Cardiac septum (tissue), 1 donor: ENCODE measurements at regions not wholly inside any gene's neighbourhood (a gene's known extent, or its start where the extent isn't known, plus 50 kb on each side); places are given as distances from the start of the nearest gene placed in this dataset.

ENCODE experiments used
- DNase-seq: peaks from one replicate; pipeline ENCODE4 v3.0.0-alpha.2; 2020; ENCODE audit warnings: low spot score
- intact Hi-C: fragments of 100-400 bp; cut with DNase I; formaldehyde crosslinking; loops from one replicate; pipeline ENCODE4 v1.14.0; 2022
- donor health status: DM: no; HTN: no; CAD: no.

DNA sequence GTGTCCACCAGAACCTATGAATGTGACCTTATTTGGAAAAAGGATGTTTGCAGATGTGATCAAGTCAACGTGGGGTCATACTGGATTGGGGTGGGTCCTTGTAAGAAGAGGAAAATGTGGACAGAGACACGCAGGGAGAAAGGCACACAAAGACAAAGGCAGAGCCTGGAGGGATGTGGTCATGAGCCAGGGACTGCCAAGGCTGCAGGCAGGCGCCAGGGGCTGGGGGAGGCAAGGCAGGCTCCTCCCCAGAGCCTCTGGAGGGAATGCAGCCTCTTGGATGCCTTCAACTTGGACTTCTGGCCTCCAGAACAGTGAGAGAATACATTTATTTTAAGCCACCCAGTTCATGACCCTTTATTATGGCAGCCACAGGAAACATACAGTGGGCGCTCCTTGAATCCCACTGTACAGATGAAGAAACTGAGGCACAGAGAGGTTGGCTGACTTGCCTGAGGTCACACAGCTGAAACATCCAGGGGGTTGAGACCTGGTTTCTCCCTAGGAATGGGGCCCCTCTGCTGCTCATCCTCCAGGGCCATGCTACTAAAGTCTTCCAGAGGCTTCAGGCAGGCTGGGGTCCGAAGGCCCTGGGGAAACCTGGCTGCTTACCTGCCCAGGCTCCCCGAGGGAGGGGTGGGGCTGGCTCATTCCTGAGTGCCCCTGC, 99.7 kb downstream of the RFLNA start:
- intact Hi-C loops, result no loop called here
- no peak for DNase-seq

DNA sequence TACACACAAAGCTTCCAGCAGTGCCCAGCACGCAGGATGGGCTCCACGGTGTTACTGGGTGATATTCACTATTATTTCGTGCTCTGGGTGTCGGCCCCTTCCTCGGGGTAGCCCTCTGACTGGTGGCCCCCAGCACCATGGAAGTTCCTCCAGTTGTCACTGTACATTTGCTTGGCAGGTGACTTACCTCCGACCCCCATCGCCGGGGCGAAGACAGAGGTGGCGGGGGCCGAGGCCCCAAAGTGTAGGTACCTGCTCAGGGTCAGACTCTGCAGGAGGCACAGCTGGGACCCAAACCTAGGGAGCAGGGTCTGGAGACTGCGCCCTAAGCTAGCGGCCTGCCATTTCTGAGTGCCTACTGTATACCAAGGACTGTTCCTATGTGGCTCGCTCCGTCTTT, 98.9 kb downstream of the RFLNA start:
- no peak for DNase-seq
- intact Hi-C loops, result loop anchor here (2.0 kb wide), 2 partner anchors 25 to 59 kb away; no protein-coding TSS in a partner anchor

DNA sequence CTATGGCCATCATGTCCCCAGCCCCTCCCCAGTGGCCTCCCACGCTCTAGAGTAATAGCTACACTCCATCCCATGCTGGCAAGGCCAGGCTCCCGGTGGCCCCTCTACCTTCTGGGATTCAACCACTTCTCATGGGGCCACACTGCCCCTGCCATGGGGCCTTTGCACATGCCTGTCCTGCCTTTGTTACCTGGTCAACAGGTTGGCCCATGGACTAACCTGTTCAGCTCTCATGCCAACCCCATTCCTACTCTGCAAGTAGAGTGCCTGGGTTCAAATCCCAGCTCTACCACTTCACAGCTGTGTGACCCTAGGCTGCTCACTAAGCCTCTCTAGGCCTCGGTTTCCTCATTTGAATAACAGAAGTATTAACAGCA, 98.5 kb downstream of the RFLNA start:
- intact Hi-C loops, result loop anchor here (2.0 kb wide), 2 partner anchors 25 to 59 kb away; no protein-coding TSS in a partner anchor

DNA sequence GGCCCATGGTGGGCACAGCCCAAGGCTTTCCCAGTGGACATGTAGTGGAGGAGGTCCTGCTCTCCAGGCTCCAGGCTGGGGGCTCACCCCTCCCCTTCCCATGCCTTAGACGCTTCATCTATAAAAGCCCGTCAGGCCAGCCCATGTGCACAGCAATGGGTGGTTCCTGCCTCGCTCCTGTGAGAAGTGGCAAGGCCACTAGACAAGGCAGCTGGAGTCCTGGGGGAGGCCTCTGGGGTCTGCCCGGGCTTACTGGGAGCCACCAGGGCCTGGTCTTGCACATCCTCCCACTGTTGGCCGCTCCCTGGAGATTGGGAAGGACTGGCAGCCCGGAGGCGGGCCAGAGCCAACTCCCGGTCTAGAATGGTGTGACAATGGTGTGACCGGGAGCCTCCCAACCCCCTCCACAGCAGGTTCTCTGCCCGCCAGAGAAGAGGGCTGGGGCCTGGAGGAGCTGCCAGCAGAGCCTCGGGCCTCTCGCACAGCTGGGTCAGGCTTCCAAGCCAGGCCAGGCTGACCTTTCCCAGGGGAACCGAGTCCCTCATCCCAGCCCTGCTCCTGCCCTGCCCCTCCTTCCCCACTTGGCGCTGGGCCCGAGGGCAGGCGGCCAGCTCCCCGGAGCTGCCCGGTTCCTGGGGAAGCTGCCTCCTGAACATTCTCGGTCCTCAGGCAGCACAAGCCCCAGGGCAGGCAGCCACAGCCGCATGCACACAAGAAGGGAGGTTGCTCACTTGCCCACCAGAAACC, 97.9 kb downstream of the RFLNA start:
- intact Hi-C loops, result loop anchor here (2.0 kb wide), 2 partner anchors 24 to 60 kb away; no protein-coding TSS in a partner anchor

More for the DNA sequence above, 98.5 kb downstream of the RFLNA start:
- no peak for DNase-seq

DNA sequence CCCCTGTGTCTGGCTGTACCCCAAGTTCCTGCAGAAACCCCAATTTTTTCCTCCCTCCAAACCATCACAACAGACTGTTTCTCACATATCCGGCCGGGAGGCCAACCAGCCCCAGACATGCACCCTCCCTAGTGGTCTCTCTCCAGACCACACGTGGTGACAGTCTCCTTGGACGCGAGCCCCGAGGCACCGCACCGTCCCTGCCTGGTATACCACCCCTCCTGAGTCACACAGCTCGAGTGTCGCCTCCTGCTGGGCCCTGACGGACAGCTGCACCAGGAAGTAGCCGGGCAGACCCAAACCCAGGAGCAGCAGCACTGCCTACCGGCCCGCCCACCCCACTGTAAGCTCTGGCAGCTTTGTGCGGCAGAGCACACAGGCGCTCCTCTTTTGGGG, 97.4 kb downstream of the RFLNA start:
- DNase-seq, result no peak
- intact Hi-C loops, result loop anchor here (2.0 kb wide), 2 partner anchors 23 to 61 kb away; no protein-coding TSS in a partner anchor

More for the DNA sequence above, 97.9 kb downstream of the RFLNA start:
- DNase-seq, result peak; percentile 93

DNA sequence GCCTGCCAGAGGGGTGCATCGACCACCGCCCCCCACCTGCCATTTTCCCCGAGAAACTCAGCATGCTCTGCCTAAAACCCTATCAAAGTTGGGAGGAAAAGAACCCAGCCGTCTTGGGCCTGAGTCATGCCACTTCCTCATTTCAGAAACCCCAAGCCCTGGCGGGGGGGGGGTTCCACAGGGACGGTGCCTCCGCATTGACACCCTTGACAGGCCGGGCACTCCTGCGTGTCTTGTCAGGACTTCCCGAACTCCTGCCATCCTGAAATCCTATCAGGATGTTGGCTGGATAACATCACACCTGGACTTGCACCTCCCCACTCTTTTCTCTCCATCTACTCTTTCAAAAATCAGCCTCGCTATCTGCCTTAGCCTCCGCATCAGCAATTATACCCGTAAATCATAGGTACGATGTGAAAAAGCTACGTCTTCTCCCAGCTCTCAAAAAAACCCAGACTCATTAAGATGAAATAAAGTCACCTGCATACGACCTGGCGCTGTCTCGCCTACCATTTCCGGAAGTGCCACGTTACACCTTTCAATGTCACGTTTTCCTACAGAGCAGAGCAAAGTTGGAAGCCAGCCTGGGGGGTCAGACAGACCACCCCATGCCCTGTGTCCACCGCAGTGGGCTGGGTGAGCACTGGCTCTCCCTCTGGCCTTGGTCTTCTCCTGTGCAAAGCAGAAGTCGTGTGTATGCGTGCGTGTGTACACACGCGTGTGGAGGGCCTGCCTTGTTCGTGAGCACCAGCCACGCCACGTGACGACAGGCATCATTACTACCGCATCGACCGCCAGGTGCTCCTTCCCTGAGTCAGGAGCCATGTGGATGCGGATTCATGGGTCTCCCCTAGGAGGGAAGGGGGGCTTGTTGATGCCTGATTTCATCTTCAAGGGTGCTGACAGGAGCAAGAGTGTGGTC, 96.7 kb downstream of the RFLNA start:
- intact Hi-C loops, result loop anchor here (2.0 kb wide), 2 partner anchors 23 to 61 kb away; no protein-coding TSS in a partner anchor
- DNase-seq, result peak; percentile 89

DNA sequence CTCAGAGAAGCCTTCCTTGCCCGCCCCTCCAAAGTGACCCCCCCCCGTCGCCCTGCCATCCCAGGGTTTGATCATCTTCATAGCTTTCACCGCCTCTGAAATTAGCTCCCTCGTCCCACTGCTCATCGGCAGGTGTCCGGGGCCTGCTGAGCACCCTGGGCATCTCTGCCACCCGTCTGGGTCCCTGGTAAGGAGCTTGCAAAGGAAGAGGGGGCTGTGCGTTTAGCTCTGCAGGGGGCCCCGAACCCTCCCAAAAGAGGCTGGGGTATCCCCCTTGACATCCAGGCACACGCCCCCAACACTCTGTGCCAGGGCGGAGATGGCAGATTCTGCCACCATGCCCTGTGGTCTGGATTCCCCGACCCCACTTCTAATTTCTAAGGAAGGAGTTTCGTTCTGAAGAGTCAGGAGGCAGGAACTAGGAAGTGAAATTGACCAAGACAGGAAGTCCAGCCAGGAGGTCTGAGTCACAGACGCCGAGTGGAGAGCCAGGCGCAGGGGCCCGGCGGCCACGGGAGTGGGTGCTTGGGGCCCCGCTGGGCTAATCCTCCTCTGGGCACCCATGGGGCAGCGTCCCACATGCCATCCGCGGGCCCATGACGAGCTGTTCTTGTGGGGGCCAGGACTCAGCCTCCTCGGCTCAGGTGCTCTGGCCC, 95.7 kb downstream of the RFLNA start:
- intact Hi-C loops, result no loop called here
- DNase-seq, result peak; percentile 89

DNA sequence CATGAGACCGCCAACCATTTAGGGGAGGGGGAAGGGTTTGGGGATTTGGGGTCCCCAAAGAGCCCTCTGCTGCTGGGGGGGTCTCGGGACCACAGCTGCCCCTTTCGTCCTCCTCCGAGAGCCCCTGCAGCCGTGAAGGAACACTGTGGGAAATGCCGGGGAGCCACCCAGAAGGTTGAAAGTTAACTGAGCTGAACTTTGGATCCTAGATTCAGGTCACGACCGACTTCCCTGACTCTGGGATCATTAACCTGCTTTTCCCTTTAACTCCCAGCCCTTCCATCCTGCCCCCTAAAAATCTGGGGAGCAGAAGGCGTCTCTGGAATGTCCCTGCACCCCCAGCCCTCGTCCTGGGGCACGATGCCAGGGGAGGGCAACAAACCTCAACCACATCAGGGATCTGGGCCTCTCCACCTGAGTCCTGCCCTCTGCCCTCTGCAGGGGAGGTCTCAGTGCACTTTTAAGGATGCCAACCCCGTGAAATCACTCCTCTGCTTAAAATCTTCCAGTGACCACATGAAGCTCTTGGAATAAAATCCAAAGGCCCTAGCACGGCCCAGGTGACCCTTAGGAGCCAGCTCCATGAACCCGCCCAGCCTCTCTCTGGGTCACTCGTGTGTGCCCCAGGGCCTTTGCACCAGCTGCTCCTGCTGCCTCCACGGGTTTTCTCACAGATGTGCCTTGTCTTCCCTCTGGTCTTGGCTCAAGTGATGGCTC, 95.0 kb downstream of the RFLNA start:
- no peak for DNase-seq
- intact Hi-C loops, result no loop called here

DNA sequence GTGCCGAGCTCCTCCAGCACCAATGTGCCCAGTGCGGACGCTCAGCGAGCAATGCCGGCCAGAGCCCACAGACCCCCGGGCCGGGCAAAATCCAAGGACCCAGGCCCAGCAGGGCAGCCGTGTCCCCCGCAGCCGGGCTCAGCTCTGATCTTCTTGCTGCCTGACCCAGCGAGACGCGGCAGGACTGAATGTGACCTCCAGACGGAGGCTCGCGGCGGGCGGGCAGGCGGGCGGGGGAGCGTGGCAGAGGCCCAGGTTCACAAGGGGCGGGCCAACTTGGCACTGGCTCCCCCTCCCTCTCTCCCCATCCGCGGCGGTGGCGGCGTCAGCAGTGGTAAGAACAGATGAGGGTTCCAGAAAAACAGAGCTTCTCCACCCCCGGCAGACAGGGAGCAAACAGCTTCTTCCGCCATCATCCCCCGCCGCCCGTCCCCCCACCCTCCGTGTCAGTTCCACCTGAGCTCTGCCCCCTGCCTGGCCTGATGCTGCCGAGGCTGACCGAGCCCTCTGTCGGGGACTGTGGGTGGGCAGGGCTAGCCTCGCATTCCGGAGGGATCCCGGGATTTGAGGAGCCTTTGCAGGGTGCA, 94.3 kb downstream of the RFLNA start:
- intact Hi-C loops, result no loop called here
- peak; percentile 92 for DNase-seq

DNA sequence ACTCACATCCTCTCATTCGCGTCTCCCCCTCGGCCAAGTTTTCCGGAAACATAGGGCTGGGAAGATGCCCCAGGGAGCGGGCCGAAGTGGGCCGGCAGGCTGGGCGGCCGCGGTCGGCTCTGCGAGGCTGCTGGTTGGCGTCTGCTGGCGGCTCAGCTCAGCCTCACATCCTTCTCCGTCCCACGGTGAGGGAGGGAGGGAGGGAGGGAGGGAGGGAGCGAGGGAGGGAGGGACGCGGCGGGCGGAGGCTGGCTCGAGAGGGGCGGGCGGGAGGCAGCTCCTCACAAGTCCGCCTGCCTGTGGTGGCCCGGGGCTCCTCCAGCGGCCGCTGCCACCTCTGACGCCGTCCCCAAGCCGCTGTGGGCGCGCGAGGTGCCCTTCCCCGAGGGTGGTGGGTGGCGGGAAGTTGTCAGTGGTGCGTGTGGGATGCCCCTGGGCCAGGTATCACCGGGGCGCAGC, 93.8 kb downstream of the RFLNA start:
- intact Hi-C loops, result no loop called here
- DNase-seq, result peak; percentile 91

DNA sequence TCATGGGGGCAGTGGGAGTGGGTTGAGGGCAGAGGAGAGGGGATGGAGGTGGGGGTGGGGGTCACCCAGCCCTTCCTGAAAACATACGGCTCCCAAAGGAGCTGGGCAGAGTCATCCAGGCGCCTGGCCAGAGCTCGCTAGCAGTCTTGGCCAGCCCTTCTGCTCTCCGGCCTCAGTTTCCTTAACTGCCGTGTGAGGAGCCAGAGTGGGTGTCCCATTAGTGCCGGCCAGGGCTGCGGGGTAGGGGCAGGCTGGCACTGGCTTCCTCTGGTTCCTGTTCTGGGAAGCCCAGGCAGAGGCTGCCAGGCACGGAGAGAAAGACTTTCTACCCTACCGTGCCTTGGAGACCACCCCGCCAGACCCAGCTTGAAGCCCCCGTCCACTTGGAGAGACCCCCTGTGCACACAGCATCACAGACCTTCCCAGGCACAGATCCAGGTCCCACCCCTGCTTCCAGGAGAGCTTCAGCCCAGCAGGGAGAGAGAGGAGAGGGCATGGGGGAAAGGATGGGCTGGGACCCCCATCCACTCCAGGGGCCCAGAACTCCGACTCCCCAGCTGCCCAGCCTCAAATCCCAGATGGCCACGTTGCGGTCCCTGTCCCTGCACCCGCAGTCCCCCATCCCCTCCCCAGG, 93.3 kb downstream of the RFLNA start:
- intact Hi-C loops, result no loop called here

DNA sequence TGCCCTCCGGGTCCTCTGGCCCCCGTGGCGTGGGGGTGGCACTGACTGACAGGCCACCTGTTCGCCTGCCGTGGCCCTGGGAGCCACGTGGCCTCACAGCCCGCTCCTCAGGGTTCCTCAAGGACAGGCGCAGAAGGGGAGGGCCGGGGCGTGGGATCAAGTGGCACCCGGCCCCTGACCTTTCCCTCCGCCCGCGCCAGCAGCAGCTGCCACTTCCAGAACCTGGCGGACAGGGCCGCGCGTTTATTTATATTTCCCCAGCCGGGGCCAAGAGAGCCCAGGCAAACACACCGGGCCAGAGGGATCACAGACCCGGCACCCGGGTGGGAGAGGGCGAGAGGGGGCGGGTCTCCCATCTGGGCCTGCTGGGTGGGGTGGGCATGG, 92.6 kb downstream of the RFLNA start:
- peak; percentile 83 for DNase-seq
- intact Hi-C loops, result no loop called here

More for the DNA sequence above, 93.3 kb downstream of the RFLNA start:
- no peak for DNase-seq

DNA sequence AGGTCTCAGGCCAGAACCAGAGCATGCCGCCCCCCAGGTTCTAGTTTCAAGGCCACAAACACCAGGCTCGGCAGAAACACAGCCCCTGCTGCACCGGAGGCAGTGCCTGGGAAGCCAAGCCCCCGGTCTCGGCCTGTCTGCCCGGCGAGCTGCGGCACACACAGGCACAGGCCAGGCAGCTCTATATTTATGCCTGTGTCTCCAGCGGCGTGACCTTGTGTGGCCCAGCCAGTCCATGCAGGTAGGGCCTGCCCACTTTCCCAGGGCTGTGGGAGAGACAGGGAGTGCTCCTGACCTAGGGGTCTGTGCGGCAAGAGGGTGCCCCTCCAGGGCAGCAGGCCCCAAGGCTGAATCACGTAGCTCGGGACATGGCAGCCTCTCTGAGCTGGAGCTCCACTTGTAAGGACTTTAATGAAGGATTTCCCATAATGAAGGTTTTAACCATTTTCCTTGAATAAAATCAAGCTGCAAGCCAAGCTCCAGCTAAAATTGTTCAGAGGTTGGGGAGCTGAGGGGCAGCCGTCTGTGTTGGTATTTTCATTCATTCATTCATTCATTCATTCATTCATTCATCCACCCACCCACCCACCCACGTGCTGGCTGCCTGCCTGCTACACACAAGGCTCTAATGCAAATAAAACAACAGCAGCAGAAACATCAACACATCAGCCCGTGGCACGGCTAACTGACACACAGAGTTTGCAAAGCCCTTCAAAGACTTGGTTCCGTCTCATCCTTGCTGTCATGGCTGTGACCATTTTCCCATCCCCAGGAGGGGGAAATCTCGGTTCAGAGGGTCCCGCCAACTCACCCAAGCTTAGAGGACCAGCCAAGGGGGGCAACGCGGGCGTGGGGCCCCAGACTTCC, 92.0 kb downstream of the RFLNA start:
- no peak for DNase-seq
- intact Hi-C loops, result no loop called here

DNA sequence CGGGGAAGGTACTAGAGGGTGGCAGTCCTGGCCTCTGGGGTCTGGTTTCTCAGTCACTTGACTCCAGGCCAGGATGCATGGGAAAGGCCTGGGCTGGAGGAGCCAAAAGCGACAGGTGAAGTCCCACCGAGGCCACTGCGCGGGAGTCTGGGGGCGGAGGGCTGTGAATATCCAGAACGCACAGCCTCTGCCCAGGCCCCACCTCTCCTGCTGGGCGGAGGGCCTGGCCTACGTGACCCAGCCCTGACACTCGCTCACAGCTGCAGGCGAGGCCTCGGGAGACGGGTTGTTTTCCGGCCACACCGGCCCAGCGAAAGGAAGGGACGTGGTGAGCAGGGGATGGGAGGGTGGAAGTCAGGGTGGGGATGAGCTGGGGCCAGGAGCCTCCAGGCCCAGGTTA, 91.2 kb downstream of the RFLNA start:
- intact Hi-C loops, result no loop called here
- DNase-seq, result no peak

DNA sequence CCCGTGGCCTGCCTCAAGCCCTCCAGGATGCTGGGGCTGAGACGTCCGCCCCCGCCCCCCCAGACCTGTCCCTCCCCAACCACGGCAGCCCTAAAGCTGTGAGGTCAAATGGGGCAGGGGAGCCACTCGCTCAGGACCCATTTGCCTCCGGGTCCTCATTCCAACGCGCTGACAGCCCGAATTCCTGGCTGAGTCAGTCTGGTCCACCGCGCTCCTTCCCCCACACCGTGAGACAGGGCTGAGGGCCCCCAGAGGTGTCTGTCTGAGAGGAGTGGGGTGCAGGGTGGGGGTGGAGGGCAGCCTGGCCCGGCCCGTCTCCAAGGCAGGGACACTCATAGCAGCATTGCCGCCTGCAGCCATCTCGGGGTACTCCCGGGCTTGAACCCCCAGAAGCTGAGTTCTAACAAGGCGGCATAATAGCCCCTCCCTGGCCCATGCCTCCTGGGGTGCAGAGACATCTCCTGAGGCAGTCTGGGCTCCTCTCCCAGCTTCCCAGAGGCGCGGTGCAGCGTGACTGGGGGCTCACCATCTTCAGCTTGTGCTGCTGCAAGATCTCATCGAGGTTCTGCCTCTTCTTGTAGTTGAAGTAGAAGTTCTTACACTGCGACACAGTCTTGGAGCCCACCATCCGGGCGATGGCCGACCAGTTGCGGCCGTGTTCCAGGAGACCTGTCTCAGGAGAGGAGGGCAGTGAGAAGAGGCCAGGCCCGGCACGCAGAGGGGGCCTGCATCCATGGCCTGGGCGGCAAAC, 90.5 kb downstream of the RFLNA start:
- intact Hi-C loops, result no loop called here
- no peak for DNase-seq

DNA sequence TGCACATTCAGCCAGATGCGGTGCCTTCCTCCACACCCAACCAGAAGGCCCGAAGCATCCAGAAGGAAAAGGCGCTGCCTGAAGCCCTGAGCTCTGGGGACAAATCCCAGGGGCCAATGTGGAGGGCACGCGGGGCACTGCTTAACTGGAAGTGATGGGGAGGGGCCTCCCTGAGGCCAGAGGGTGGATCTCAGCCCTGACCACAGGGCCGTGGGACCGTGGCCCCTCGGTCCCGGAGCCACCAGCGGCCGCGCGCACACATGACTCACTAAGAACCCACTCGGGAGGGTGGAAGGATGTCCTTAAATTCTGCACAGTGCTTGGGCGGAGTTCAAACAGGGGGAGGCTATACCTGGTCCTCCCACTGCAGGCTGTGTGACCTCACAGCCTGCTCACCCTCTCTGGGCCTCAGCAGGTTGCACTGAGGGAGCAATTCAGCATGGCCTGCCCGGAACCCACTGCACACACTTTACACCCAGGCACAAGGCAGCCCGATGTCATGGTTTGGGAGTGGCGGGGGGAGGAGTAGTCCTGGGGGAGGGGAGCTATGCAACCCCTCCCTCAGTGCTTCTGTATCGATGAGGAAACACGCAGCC, 89.5 kb downstream of the RFLNA start:
- no peak for DNase-seq
- intact Hi-C loops, result loop anchor here (5.0 kb wide), 4 partner anchors 133 to 383 kb away; partner anchors contain the start of gene NCOR2
